Neuronal stem cell (in vitro differentiated cells): ENCODE measurements at regions not wholly inside any gene's neighbourhood (a gene's known extent, or its start where the extent isn't known, plus 50 kb on each side); places are given as distances from the start of the nearest gene placed in this dataset.

Experiments used
- DNase-seq: peaks from one replicate; pipeline ENCODE4 v3.0.0-alpha.2; 2013; ENCODE audit warnings: low spot score
- H2AFZ ChIP-seq: one replicate; pipeline ENCODE4 v1.6.1; 2013; ENCODE audit warnings: mild to moderate bottlenecking, low read length, inconsistent platforms
- H2AK5ac ChIP-seq: 2 replicates; pipeline ENCODE4 v1.6.1; 2013; ENCODE audit warnings: low read depth, mild to moderate bottlenecking, inconsistent platforms, low read length, moderate library complexity, mixed read lengths
- H2BK120ac ChIP-seq: 2 replicates; pipeline ENCODE4 v1.6.1; 2013; ENCODE audit warnings: low read depth, mild to moderate bottlenecking, inconsistent platforms, low read length, moderate library complexity, mixed read lengths
- H2BK12ac ChIP-seq: one replicate; pipeline ENCODE4 v1.6.1; 2013; ENCODE audit warnings: low read length, inconsistent platforms
- H2BK15ac ChIP-seq: 2 replicates; pipeline ENCODE4 v1.6.1; 2013; ENCODE audit warnings: mild to moderate bottlenecking, low read length, inconsistent platforms, mixed read lengths
- H2BK5ac ChIP-seq: one replicate; pipeline ENCODE4 v1.6.1; 2013; ENCODE audit warnings: inconsistent platforms, mild to moderate bottlenecking, low read length, moderate library complexity
- H3K14ac ChIP-seq: one replicate; pipeline ENCODE4 v1.6.1; 2013; ENCODE audit warnings: low read length, inconsistent platforms
- H3K18ac ChIP-seq: 2 replicates; pipeline ENCODE4 v1.6.1; 2013; ENCODE audit warnings: low read length, inconsistent platforms
- H3K23ac ChIP-seq: 2 replicates; pipeline ENCODE4 v1.6.1; 2013; ENCODE audit warnings: low read depth, mild to moderate bottlenecking, mixed read lengths, low read length, inconsistent platforms; ENCODE audit not compliant: poor library complexity
- H3K27ac ChIP-seq: replicated peaks from 3 replicates; pipeline ENCODE4 v1.5.1; 2013; ENCODE audit warnings: low read length, inconsistent platforms
- H3K27me3 ChIP-seq, 3 experiments: 2 replicates each; pipeline ENCODE4 v1.6.1; 2013; ENCODE audit warnings: low read length in 3 of 3, mild to moderate bottlenecking in 2 of 3, inconsistent platforms in 1 of 3, low read depth in 1 of 3, mixed read lengths in 1 of 3, moderate library complexity in 1 of 3; ENCODE audit not compliant: control insufficient read depth in 3 of 3, insufficient read depth in 3 of 3
- H3K36me3 ChIP-seq, 2 donors: replicated peaks in 1 of 2; 2 replicates each; pipeline ENCODE4 v1.6.1; 2013; ENCODE audit warnings: low read length in 2 of 2; ENCODE audit not compliant: control insufficient read depth in 2 of 2, insufficient read depth in 2 of 2
- H3K4ac ChIP-seq: 2 replicates; pipeline ENCODE4 v1.6.1; 2013; ENCODE audit warnings: inconsistent platforms, mild to moderate bottlenecking, low read length, moderate library complexity
- H3K4me1 ChIP-seq, 2 donors: 1 replicate in 1 of 2; 2 replicates in 1 of 2; pipeline ENCODE4 v1.6.1; 2013; ENCODE audit warnings: low read length in 2 of 2, low read depth in 1 of 2; ENCODE audit not compliant: control insufficient read depth in 2 of 2, insufficient read depth in 1 of 2
- H3K4me2 ChIP-seq: one replicate; pipeline ENCODE4 v1.6.1; 2013; ENCODE audit warnings: mild to moderate bottlenecking, low read length, inconsistent platforms; ENCODE audit not compliant: insufficient read depth, poor library complexity, severe bottlenecking
- H3K4me3 ChIP-seq, 2 donors: 2 replicates each; pipeline ENCODE4 v1.5.1; 2013; ENCODE audit warnings: low read length in 2 of 2, mild to moderate bottlenecking in 2 of 2, inconsistent platforms in 1 of 2, moderate library complexity in 1 of 2
- H3K79me1 ChIP-seq: one replicate; pipeline ENCODE4 v1.6.1; 2013; ENCODE audit warnings: low read depth, mild to moderate bottlenecking, inconsistent platforms, low read length, moderate library complexity
- H3K9ac ChIP-seq: one replicate; pipeline ENCODE4 v1.6.1; 2013; ENCODE audit warnings: mild to moderate bottlenecking, low read depth, low read length, inconsistent platforms; ENCODE audit not compliant: poor library complexity
- H3K9me3 ChIP-seq, 2 donors: replicated peaks in 1 of 2; 2 replicates each; pipeline versions ENCODE3 to v1.6.1; 2013; ENCODE audit warnings: low read length in 2 of 2, mild to moderate bottlenecking in 2 of 2, inconsistent platforms in 1 of 2, low read depth in 1 of 2, mixed read lengths in 1 of 2, moderate library complexity in 1 of 2; ENCODE audit not compliant: control insufficient read depth in 2 of 2, insufficient read depth in 1 of 2
- H4K8ac ChIP-seq: one replicate; pipeline ENCODE4 v1.6.1; 2013; ENCODE audit warnings: low read depth, mild to moderate bottlenecking, inconsistent platforms, low read length, moderate library complexity
- H4K91ac ChIP-seq: one replicate; pipeline ENCODE4 v1.6.1; 2013; ENCODE audit warnings: low read length, low read depth, mild to moderate bottlenecking, inconsistent platforms; ENCODE audit not compliant: poor library complexity
- WGBS, 2 donors: extraction: QIAGEN DNeasy Blood & Tissue Kit; methylation state at CpG; one replicate each; pipeline ENCODE4 v1.1.7; 2013; ENCODE audit warnings: missing lambda C conversion rate in 2 of 2, mixed read lengths in 1 of 2; ENCODE audit not compliant: insufficient read length in 2 of 2, insufficient replicate concordance in 1 of 2; ENCODE audit errors: extremely low coverage in 2 of 2; 5-methylcytosine and 5-hydroxymethylcytosine counted together

GRCh38 chr4:104063341-104063740 is 343.6 kb upstream of the TACR3 start:
- no CpG with 5 or more reads among the region's 2 CpGs for WGBS, 2 donors
- no peak for DNase-seq
- Histone ChIP-seq H3K9ac (no peak overlapping the region), H2BK15ac (no peak overlapping the region), H3K18ac (no peak overlapping the region), H4K91ac (no peak overlapping the region), H2BK12ac (no peak overlapping the region), H3K79me1 (no peaks in the 10 kb centered on the region), H3K36me3 (no peaks in the 10 kb centered on the region), H3K4me2 (no peak overlapping the region), H2BK5ac (no peak overlapping the region), H2AFZ (peak overlapping the region; percentile 74), H3K4me3 (no peak overlapping the region), H3K23ac (no peak overlapping the region), H2BK120ac (no peak overlapping the region), H3K27me3 (no peaks in the 10 kb centered on the region), H3K27ac (no peak overlapping the region), H3K14ac (no peak overlapping the region), H3K4me1 (peaks cover 0 to 3% of the 10 kb centered on the region in 2 donors), H3K9me3 (no peaks in the 10 kb centered on the region), H4K8ac (no peak overlapping the region), H2AK5ac (no peak overlapping the region), H3K4ac (no peak overlapping the region)

- Histone ChIP-seq H3K9me3 (no peaks in the 10 kb centered on the region), H3K23ac (no peak overlapping the region), H3K36me3 (no peaks in the 10 kb centered on the region), H3K4me2 (no peak overlapping the region), H3K9ac (no peak overlapping the region), H2BK15ac (no peak overlapping the region), H2BK5ac (no peak overlapping the region), H3K14ac (no peak overlapping the region), H2BK12ac (no peak overlapping the region), H3K27me3 (no peaks in the 10 kb centered on the region), H2AFZ (no peak overlapping the region), H3K4ac (no peak overlapping the region), H3K27ac (no peak overlapping the region), H3K79me1 (no peaks in the 10 kb centered on the region), H4K8ac (no peak overlapping the region), H4K91ac (no peak overlapping the region), H3K18ac (no peak overlapping the region), H3K4me3 (no peak overlapping the region), H2AK5ac (no peak overlapping the region), H3K4me1 (no peaks in the 10 kb centered on the region), H2BK120ac (no peak overlapping the region)
- DNase-seq: no peak
- WGBS, 2 donors: no CpG with 5 or more reads among the region's 3 CpGs
These were observed 324.6 kb upstream of the TACR3 start for GRCh38 chr4:104044369-104044768.

GRCh38 chr4:104032896-104033295 is 313.1 kb upstream of the TACR3 start:
- Histone ChIP-seq H2BK15ac (no peak overlapping the region), H4K91ac (no peak overlapping the region), H3K79me1 (no peaks in the 10 kb centered on the region), H2AFZ (no peak overlapping the region), H3K9ac (no peak overlapping the region), H2BK120ac (no peak overlapping the region), H3K4me1 (peaks cover 0 to 2% of the 10 kb centered on the region in 2 donors), H2AK5ac (no peak overlapping the region), H3K18ac (no peak overlapping the region), H3K36me3 (no peaks in the 10 kb centered on the region), H3K4me3 (no peak overlapping the region), H2BK5ac (no peak overlapping the region), H2BK12ac (no peak overlapping the region), H3K9me3 (no peaks in the 10 kb centered on the region), H4K8ac (no peak overlapping the region), H3K23ac (no peak overlapping the region), H3K27me3 (no peaks in the 10 kb centered on the region), H3K27ac (no peak overlapping the region), H3K4me2 (no peak overlapping the region), H3K4ac (no peak overlapping the region), H3K14ac (no peak overlapping the region)
- DNase-seq: no peak
- whole genome bisulfite sequencing, 2 donors: no CpG with 5 or more reads among the region's 5 CpGs

GRCh38 chr4:104025251-104025650 is 305.5 kb upstream of the TACR3 start:
- Histone ChIP-seq H4K91ac (no peak overlapping the region), H3K36me3 (no peaks in the 10 kb centered on the region), H2AK5ac (no peak overlapping the region), H3K14ac (no peak overlapping the region), H2BK15ac (no peak overlapping the region), H3K4ac (no peak overlapping the region), H2BK120ac (no peak overlapping the region), H3K27ac (no peak overlapping the region), H2BK5ac (no peak overlapping the region), H3K23ac (no peak overlapping the region), H2AFZ (no peak overlapping the region), H3K9me3 (no peaks in the 10 kb centered on the region), H3K79me1 (no peaks in the 10 kb centered on the region), H3K9ac (no peak overlapping the region), H3K27me3 (no peaks in the 10 kb centered on the region), H3K4me3 (no peak overlapping the region), H4K8ac (no peak overlapping the region), H2BK12ac (no peak overlapping the region), H3K18ac (no peak overlapping the region), H3K4me1 (peaks cover 2 to 4% of the 10 kb centered on the region in 2 donors), H3K4me2 (no peak overlapping the region)
- DNase-seq: no peak
